ENCODE measurements at regions not wholly inside any gene's neighbourhood (a gene's known extent, or its start where the extent isn't known, plus 50 kb on each side); places are given as distances from the start of the nearest gene placed in this dataset.
"Not testable (repeated sequence)": the region's sequence is repeated elsewhere in the genome, so short reads cannot be mapped to it uniquely, and the experiment has no call there.

- DNase-seq (ENCODE audit: low read depth in 2 of 2), result peak in 1 of 2 donors; percentile 4
These were observed 100.1 kb downstream of the EIF4E start for GRCh38 chr4:98828801-98829200.

GRCh38 chr4:98827661-98828060 is 101.3 kb downstream of the EIF4E start:
- DNase-seq (ENCODE audit: low read depth in 2 of 2), result no peak

DNA sequence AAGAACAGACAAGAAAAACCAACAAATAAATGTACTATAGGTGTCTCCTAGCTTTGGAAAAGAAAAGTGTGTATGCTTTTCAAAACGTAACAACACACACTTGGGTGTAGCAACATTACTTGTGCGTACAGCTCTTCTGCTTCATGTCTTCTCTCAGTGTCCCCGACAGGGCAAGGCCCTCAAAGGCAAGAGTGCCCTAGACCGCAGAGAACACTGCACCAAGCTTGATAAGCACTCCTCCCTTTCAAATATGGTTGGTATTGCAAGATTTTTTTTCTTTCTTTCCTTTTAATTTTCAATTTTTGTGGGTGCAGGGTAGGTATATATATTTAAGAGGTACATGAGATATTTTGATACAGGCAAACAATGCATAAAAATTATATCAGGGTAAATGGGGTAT is 106.8 kb downstream of the EIF4E start:
- DNase-seq (ENCODE audit: low read depth in 2 of 2), result no peak

DNA sequence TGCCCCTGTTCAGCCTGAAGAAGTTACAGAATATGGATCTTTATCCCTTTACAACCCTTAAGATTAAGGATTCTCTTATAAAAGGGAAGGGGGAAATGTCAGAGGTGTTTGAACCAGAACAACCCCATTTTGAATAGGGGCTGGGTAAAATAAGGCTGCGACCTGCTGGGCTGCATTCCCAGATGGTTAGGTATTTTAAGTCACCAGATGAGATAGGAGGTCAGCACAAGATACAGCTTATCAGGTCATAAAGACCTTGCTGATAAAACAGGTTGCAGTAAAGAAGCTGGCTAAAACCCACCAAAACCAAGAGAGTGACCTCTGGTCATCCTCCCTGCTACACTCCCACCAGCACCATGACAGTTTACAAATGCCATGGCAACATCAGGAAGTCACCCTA is 110.8 kb downstream of the EIF4E start:
- not testable (repeated sequence) for DNase-seq (ENCODE audit: low read depth in 2 of 2)

- no peak for DNase-seq (ENCODE audit: low read depth in 2 of 2)
These were observed 112.1 kb downstream of the EIF4E start for GRCh38 chr4:98816816-98817215.

DNA sequence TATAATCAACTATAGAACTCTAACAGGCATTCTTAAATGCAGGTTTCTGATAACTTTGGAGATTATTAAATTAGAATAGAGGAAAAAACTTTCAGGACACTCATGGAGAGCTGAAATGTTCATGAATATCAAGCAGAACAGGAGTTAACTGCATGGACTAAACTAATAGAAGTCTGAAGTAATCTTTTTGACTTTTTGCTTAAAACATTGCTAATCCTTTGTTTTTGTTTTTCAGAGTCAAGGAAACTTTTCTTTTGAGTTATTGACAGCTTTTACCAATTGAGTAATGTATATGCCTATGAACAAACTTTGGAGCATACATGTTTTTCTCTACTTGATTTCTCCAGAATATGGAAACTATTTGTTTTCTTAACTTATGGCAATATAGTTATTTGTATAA is 112.5 kb downstream of the EIF4E start:
- DNase-seq (ENCODE audit: low read depth in 2 of 2), result no peak

GRCh38 chr4:98804403-98804802 is 124.5 kb downstream of the EIF4E start:
- no peak for DNase-seq (ENCODE audit: low read depth in 2 of 2)

DNA sequence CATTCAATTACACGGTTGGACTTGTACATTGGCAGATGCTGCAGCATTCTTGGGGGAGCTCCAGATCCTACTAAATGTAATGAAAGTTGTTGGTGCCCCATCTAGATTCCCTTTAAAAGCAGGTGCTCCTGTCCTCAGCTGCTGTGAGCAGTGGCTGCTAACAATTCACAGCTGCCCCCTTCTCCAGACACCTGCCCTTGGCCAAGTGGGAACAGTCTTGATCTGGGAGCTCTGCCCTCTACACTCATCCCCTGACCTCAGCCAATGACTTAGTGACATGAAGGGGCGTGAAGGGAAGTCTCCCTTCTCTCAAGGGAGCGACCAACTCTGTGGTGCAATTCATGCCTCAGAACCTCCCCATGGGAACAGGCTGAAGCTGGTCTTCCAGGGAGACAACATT is 125.7 kb downstream of the EIF4E start:
- DNase-seq (ENCODE audit: low read depth in 2 of 2), result no peak

GRCh38 chr4:98802770-98803198 is 126.1 kb downstream of the EIF4E start:
- no peak for DNase-seq (ENCODE audit: low read depth in 2 of 2)

DNA sequence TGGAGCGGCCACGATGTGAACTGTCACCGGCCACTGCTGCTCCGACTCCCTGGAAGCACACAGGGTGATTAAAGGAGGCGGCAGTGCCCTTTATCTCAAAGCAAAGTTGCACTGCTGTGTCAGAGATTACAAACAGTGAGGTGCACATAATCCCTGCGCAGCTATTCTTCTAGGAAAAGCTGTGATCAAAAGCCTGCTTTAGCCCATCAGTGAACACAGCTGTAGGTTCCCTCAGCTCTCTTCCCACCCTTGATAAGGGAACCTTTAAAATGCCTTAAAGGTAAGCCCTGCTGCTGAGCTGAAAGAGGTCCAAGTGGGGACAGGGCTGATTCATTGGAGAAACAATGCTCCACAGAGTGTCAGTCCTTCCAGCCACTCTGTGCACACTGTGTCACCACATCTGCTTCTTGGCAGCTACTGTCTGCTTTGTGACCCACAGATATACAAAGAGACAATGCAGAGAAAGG is 127.6 kb downstream of the EIF4E start:
- no peak for DNase-seq (ENCODE audit: low read depth in 2 of 2)

DNA sequence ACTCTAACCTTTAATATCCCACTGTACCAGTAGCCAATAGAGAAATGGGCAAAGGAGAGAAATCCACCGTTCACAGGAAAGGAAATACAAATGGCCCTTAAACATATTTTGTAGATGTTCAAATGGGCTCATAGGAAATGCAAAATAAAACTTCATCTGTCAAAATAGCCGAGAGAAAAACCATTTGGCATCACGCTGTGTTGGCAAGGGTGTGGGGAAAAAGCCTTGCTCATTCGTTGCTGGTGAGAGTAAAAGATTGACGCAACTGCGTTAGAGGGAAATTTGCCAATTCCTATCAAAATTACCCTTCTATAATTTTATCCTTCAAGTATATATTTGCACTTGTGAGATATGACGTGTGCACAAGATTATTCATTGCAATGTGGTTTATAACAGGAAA is 131.9 kb downstream of the EIF4E start:
- DNase-seq (ENCODE audit: low read depth in 2 of 2), result no peak

DNA sequence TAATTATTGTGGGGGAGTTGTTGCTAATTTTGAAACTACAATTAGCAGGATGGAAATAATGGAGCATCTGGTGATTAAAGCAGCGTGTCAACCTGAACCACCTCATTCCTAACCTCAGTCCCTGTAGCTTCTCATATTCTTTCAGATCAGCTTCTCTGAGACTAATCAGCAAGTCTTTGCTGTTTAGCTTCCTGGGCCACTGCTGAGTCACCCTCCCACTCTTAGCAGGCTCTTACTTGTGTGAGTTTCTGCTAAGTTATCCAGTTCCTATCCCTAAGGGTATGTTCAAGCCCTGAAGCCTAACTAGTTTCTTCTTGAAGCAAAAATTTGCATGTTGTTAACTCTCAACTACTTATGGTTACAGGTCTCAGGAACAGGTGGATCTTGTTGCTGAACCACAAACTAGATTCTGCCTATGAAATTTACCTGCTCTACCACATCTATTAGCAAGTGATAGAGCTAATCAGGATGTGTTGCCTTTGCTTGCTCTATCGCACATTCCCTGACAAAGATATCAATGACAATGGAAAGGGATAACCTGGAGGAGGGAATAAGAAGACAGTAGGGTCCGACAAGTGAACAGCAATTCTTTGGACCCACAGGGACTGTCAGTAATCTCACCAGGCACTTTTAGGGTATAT is 134.2 kb downstream of the EIF4E start:
- peak; percentile 47 to 49 for DNase-seq (ENCODE audit: low read depth in 2 of 2)

DNA sequence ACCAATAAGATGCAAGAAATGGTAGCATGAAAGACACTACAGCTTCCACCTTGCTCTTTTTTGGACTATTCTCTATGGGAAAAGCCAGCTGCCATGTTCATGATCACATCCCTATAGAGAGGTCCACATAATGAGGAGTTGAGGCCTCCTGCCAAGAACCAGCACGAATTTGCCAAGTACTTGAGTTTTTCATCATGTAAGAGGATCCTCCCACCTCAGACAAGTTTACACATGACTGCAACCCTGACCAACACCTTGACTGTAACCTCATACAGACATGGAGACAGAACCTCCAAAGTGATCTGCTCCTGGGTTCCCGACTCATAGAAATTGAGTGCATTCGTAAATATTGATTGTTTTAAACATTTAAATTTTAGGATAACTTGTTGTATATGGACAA is 135.2 kb upstream of the TSPAN5 start:
- DNase-seq (ENCODE audit: low read depth in 2 of 2), result no peak

DNA sequence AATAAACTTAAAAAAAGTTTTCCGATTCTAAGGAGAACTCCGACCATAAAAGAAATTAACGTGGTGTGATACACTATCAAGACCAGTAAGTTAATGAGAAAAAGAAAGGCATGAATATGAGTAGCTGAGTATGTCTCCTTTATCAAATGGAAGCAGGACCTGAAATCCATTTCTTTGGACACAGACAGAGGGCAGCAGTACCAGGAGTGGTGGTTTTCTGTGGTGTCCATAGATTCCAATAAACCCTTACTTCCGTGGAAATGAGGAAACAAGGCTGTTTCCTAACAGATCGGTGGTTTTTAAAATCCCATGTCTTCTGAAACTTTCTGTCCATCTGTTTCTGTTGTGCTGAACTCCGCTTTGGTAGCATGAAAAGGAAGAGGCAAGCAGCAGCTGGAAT is 128.5 kb upstream of the TSPAN5 start:
- DNase-seq (ENCODE audit: low read depth in 2 of 2), result no peak

DNA sequence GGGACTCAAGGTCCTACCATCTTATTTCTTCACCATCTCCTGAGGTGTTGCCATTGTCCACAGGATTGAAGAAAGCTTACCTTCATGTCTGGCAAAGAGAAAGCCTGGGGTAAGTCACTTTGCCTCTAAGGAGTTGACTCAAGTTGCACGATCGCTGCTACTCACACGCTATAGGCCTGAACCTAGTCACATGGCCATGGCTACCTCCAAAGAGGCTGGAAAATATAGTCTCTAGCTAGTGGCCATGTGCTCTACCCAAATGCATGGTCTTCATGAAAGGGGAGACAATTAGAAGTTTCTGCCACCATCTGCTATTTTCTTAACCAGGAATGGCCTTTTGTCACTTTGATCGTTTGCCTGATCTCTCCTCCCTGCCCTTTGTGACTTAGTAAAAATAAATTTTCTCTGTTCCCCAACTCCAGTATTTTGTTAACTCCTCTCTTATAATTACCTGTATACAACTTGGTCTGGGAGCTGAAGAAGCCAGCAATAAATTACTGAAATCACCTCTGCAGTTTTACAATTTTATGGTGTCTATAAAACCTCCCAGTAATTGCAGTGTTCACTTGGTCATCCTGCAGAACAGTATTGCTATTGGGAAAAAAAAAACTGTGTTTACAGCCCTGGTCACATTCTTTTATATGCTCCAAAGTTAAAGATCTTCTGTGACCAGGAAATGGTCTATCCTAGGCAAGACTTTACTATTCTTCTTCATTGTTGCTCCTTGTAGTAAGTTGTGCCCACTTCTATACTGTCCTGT is 126.7 kb upstream of the TSPAN5 start:
- no peak for DNase-seq (ENCODE audit: low read depth in 2 of 2)

GRCh38 chr4:98781641-98782357 is 123.4 kb upstream of the TSPAN5 start:
- no peak for DNase-seq (ENCODE audit: low read depth in 2 of 2)

DNA sequence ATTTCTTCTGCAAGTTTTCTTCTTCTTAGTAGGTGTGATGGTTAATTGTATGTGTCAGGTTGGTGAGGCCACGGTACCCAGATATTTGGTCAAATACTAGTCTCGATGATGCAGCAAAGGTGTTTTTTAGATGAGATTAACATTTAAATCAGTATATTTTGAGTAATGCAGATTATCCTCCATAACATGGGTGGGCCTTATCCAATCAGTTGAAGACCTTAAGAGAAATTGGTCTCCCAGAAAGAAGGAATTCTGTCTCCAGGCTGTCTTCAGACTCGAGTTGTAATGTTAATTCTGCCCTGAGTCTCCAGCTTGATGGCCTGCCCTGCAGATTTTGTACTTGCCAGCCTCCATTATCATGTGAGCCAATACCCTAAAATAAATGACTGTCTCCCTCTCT is 122.5 kb upstream of the TSPAN5 start:
- no peak for DNase-seq (ENCODE audit: low read depth in 2 of 2)

GRCh38 chr4:98779088-98779487 is 120.7 kb upstream of the TSPAN5 start:
- no peak for DNase-seq (ENCODE audit: low read depth in 2 of 2)

- no peak for DNase-seq (ENCODE audit: low read depth in 2 of 2)
These were observed 119.8 kb upstream of the TSPAN5 start for GRCh38 chr4:98778206-98778605.

- no peak for DNase-seq (ENCODE audit: low read depth in 2 of 2)
These were observed 117.3 kb upstream of the TSPAN5 start for GRCh38 chr4:98775672-98776071.

GRCh38 chr4:98773638-98774037 is 115.2 kb upstream of the TSPAN5 start:
- no peak for DNase-seq (ENCODE audit: low read depth in 2 of 2)

- no peak for DNase-seq (ENCODE audit: low read depth in 2 of 2)
These were observed 113.7 kb upstream of the TSPAN5 start for GRCh38 chr4:98771959-98772632.

Data from stimulated activated CD4-positive, alpha-beta T cell treated with anti-CD3 and anti-CD28 coated beads, Interleukin-15, amount 100 ng/mL, for 48 hours (primary cell).